ENCODE measurements at regions not wholly inside any gene's neighbourhood (a gene's known extent, or its start where the extent isn't known, plus 50 kb on each side); places are given as distances from the start of the nearest gene placed in this dataset.
"Not testable (repeated sequence)": the region's sequence is repeated elsewhere in the genome, so short reads cannot be mapped to it uniquely, and the experiment has no call there.

GRCh38 chr7:106713452-106713851, 52.5 kb upstream of the CCDC71L start:
- not testable (repeated sequence) for DNase-seq

- not testable (repeated sequence) for DNase-seq
These were observed 53.9 kb upstream of the CCDC71L start for GRCh38 chr7:106714590-106715442.

- no peak for DNase-seq
These were observed 54.8 kb upstream of the CCDC71L start for GRCh38 chr7:106715730-106716129.

GRCh38 chr7:106717254-106717954, 56.4 kb upstream of the CCDC71L start:
- no peak for DNase-seq

GRCh38 chr7:106717955-106718871, 57.3 kb upstream of the CCDC71L start:
- peak; percentile 83 for DNase-seq

GRCh38 chr7:106720641-106721040, 59.7 kb upstream of the CCDC71L start:
- DNase-seq = no peak

- peak; percentile 28 for DNase-seq
These were observed 61.1 kb upstream of the CCDC71L start for GRCh38 chr7:106721816-106722785.

GRCh38 chr7:106723398-106723797, 62.4 kb upstream of the CCDC71L start:
- DNase-seq = peak; percentile 21

- no peak for DNase-seq
These were observed 68.9 kb upstream of the CCDC71L start for GRCh38 chr7:106729720-106730385.

GRCh38 chr7:106731187-106731586, 70.2 kb upstream of the CCDC71L start:
- peak; percentile 64 for DNase-seq

- DNase-seq = peak; percentile 55
These were observed 70.9 kb upstream of the CCDC71L start for GRCh38 chr7:106731646-106732444.

- DNase-seq = no peak
These were observed 74.7 kb upstream of the CCDC71L start for GRCh38 chr7:106735637-106736036.

- DNase-seq = no peak
These were observed 75.2 kb upstream of the CCDC71L start for GRCh38 chr7:106736123-106736507.

- peak; percentile 82 for DNase-seq
These were observed 75.7 kb upstream of the CCDC71L start for GRCh38 chr7:106736508-106737201.

- peak; percentile 65 for DNase-seq
These were observed 76.2 kb upstream of the CCDC71L start for GRCh38 chr7:106737202-106737562.

- DNase-seq = no peak
These were observed 79.8 kb upstream of the CCDC71L start for GRCh38 chr7:106740806-106741205.

- DNase-seq = peak; percentile 8
These were observed 83.7 kb upstream of the CCDC71L start for GRCh38 chr7:106744563-106745091.

GRCh38 chr7:106747301-106747700, 86.3 kb upstream of the CCDC71L start:
- not testable (repeated sequence) for DNase-seq

- DNase-seq = no peak
These were observed 86.8 kb upstream of the CCDC71L start for GRCh38 chr7:106747804-106748203.

- no peak for DNase-seq
These were observed 88.2 kb upstream of the CCDC71L start for GRCh38 chr7:106749165-106749564.

All from OCI-M1 (cell line).